ENCODE measurements at regions not wholly inside any gene's neighbourhood (a gene's known extent, or its start where the extent isn't known, plus 50 kb on each side); places are given as distances from the start of the nearest gene placed in this dataset.
A peak's percentile ranks its signal among the peaks of the same experiment; 100 is the strongest.

DNA sequence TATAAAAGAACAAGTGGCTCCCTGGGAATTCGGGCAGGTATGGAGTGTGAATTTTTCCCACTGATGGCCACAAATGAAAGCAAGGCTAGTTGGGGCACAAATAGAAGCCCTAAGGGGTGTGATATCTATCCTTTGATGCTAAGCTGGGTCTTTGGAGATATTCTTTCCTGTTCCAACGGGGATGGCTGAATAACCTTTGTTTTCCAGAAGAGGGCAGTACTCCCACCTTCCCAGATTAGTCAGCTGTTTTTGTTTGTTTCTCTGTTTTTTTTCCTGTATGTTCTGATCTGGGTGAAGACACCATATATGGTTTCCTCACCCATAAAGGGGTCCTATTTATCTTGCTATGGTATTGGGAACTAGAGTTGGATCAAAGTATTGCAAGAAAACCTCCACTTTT, 947.7 kb upstream of the SORCS1 start:
- TF ChIP-seq POLR2AphosphoS5 (IDR thresholded peaks at IDR 0.05): no peak
- TF ChIP-seq, protein P1, sequence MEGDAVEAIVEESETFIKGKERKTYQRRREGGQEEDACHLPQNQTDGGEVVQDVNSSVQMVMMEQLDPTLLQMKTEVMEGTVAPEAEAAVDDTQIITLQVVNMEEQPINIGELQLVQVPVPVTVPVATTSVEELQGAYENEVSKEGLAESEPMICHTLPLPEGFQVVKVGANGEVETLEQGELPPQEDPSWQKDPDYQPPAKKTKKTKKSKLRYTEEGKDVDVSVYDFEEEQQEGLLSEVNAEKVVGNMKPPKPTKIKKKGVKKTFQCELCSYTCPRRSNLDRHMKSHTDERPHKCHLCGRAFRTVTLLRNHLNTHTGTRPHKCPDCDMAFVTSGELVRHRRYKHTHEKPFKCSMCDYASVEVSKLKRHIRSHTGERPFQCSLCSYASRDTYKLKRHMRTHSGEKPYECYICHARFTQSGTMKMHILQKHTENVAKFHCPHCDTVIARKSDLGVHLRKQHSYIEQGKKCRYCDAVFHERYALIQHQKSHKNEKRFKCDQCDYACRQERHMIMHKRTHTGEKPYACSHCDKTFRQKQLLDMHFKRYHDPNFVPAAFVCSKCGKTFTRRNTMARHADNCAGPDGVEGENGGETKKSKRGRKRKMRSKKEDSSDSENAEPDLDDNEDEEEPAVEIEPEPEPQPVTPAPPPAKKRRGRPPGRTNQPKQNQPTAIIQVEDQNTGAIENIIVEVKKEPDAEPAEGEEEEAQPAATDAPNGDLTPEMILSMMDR (IDR thresholded peaks at IDR 0.05 in 8 of 11, conservative IDR thresholded peaks at IDR 0.05 in 3 of 11): peak in 5 of 11 experiments; percentile 16 to 27 (median 22)

Measured in spleen (tissue), 7 donors.